ENCODE measurements at regions not wholly inside any gene's neighbourhood (a gene's known extent, or its start where the extent isn't known, plus 50 kb on each side); places are given as distances from the start of the nearest gene placed in this dataset.

GRCh38 chr5:162824360-162824759 is 613.0 kb upstream of the CCNG1 start:
- no peaks in the 10 kb centered on the region for H3K4me1 ChIP-seq (ENCODE audit: insufficient read depth)
- H3K4me2 ChIP-seq = no peak overlapping the region
- H3K36me3 ChIP-seq (ENCODE audit: insufficient read depth) = no peaks in the 10 kb centered on the region
- Mint-ChIP-seq H3K36me3 (ENCODE audit: low read depth) (no peaks in the 10 kb centered on the region), H3K4me3 (no peak overlapping the region), H3K27ac (no peak overlapping the region), H3K9me3 (peaks cover 7% of the 10 kb centered on the region), H3K4me1 (peaks cover 3% of the 10 kb centered on the region; the same call in 1 of the 3 replicates), H3K27me3 (ENCODE audit: insufficient read depth, low read depth, poor library complexity) (peaks cover 3% of the 10 kb centered on the region)
- H3K9me2 ChIP-seq (ENCODE audit: insufficient read depth) = no peaks in the 10 kb centered on the region; the same call in 1 of the 2 replicates
- no peak overlapping the region for H3K4me3 ChIP-seq
- no peak for TF ChIP-seq EZH2phosphoT487 (IDR thresholded peaks at IDR 0.05; ENCODE audit: unreplicated experiment)
- TF ChIP-seq, protein P1, sequence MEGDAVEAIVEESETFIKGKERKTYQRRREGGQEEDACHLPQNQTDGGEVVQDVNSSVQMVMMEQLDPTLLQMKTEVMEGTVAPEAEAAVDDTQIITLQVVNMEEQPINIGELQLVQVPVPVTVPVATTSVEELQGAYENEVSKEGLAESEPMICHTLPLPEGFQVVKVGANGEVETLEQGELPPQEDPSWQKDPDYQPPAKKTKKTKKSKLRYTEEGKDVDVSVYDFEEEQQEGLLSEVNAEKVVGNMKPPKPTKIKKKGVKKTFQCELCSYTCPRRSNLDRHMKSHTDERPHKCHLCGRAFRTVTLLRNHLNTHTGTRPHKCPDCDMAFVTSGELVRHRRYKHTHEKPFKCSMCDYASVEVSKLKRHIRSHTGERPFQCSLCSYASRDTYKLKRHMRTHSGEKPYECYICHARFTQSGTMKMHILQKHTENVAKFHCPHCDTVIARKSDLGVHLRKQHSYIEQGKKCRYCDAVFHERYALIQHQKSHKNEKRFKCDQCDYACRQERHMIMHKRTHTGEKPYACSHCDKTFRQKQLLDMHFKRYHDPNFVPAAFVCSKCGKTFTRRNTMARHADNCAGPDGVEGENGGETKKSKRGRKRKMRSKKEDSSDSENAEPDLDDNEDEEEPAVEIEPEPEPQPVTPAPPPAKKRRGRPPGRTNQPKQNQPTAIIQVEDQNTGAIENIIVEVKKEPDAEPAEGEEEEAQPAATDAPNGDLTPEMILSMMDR (conservative IDR thresholded peaks at IDR 0.05; ENCODE audit: low read depth in 2 of 2) = no peak
- no peak for TF ChIP-seq ETS1 (IDR thresholded peaks at IDR 0.05)
- no peak for TF ChIP-seq ZNF331 (CRISPR knock-in tag; IDR thresholded peaks at IDR 0.05; ENCODE audit: low read depth)
- no peak for TF ChIP-seq EZH2 (IDR thresholded peaks at IDR 0.05; ENCODE audit: low read depth, unreplicated experiment)
- TF ChIP-seq, protein P2, sequence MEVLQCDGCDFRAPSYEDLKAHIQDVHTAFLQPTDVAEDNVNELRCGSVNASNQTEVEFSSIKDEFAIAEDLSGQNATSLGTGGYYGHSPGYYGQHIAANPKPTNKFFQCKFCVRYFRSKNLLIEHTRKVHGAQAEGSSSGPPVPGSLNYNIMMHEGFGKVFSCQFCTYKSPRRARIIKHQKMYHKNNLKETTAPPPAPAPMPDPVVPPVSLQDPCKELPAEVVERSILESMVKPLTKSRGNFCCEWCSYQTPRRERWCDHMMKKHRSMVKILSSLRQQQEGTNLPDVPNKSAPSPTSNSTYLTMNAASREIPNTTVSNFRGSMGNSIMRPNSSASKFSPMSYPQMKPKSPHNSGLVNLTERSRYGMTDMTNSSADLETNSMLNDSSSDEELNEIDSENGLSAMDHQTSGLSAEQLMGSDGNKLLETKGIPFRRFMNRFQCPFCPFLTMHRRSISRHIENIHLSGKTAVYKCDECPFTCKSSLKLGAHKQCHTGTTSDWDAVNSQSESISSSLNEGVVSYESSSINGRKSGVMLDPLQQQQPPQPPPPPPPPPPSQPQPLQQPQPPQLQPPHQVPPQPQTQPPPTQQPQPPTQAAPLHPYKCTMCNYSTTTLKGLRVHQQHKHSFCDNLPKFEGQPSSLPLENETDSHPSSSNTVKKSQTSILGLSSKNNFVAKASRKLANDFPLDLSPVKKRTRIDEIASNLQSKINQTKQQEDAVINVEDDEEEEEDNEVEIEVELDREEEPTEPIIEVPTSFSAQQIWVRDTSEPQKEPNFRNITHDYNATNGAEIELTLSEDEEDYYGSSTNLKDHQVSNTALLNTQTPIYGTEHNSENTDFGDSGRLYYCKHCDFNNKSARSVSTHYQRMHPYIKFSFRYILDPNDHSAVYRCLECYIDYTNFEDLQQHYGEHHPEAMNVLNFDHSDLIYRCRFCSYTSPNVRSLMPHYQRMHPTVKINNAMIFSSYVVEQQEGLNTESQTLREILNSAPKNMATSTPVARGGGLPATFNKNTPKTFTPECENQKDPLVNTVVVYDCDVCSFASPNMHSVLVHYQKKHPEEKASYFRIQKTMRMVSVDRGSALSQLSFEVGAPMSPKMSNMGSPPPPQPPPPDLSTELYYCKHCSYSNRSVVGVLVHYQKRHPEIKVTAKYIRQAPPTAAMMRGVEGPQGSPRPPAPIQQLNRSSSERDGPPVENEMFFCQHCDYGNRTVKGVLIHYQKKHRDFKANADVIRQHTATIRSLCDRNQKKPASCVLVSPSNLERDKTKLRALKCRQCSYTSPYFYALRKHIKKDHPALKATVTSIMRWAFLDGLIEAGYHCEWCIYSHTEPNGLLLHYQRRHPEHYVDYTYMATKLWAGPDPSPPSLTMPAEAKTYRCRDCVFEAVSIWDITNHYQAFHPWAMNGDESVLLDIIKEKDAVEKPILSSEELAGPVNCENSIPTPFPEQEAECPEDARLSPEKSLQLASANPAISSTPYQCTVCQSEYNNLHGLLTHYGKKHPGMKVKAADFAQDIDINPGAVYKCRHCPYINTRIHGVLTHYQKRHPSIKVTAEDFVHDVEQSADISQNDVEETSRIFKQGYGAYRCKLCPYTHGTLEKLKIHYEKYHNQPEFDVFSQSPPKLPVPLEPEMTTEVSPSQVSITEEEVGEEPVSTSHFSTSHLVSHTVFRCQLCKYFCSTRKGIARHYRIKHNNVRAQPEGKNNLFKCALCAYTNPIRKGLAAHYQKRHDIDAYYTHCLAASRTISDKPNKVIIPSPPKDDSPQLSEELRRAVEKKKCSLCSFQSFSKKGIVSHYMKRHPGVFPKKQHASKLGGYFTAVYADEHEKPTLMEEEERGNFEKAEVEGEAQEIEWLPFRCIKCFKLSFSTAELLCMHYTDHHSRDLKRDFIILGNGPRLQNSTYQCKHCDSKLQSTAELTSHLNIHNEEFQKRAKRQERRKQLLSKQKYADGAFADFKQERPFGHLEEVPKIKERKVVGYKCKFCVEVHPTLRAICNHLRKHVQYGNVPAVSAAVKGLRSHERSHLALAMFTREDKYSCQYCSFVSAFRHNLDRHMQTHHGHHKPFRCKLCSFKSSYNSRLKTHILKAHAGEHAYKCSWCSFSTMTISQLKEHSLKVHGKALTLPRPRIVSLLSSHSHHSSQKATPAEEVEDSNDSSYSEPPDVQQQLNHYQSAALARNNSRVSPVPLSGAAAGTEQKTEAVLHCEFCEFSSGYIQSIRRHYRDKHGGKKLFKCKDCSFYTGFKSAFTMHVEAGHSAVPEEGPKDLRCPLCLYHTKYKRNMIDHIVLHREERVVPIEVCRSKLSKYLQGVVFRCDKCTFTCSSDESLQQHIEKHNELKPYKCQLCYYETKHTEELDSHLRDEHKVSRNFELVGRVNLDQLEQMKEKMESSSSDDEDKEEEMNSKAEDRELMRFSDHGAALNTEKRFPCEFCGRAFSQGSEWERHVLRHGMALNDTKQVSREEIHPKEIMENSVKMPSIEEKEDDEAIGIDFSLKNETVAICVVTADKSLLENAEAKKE (CRISPR knock-in tag; IDR thresholded peaks at IDR 0.05) = no peak
- TF ChIP-seq POLR2AphosphoS5 (IDR thresholded peaks at IDR 0.05; ENCODE audit: low read depth) = no peak
- TF ChIP-seq STAT1 (IDR thresholded peaks at IDR 0.05; ENCODE audit: unreplicated experiment) = no peak
- no peak for TF ChIP-seq JUNB (IDR thresholded peaks at IDR 0.05; ENCODE audit: unreplicated experiment)
- TF ChIP-seq REST (IDR thresholded peaks at IDR 0.05; ENCODE audit: unreplicated experiment) = no peak
- TF ChIP-seq ZNF114 (CRISPR knock-in tag; IDR thresholded peaks at IDR 0.05) = no peak
- no peak for TF ChIP-seq NANOG (IDR thresholded peaks at IDR 0.05; ENCODE audit: borderline replicate concordance)
- H3K27ac ChIP-seq (ENCODE audit: low read depth) = no peak overlapping the region
- no peak for DNase-seq (ENCODE audit: low spot score)
- no peaks in the 10 kb centered on the region for H4K20me1 ChIP-seq (replicated peaks; ENCODE audit: insufficient read depth)
- no peaks in the 10 kb centered on the region for H3K79me2 ChIP-seq (replicated peaks; ENCODE audit: insufficient read depth)
- no peak overlapping the region for H2AFZ ChIP-seq
- H3F3A ChIP-seq (replicated peaks; ENCODE audit: low read depth) = no peaks in the 10 kb centered on the region
- no peaks in the 10 kb centered on the region for H3K27me3 ChIP-seq (ENCODE audit: insufficient read depth)
- no peak for ATAC-seq

All from GM23338 (cell line).